T-helper 2 cell treated with Interferon-gamma antibody and Interleukin-4, amounts not matched to agents 5 μg/mL and 100 μg/mL, for 36 hours (primary cell): ENCODE measurements at regions not wholly inside any gene's neighbourhood (a gene's known extent, or its start where the extent isn't known, plus 50 kb on each side); places are given as distances from the start of the nearest gene placed in this dataset.

Experiments used
- DNase-seq: peaks from one replicate; pipeline ENCODE4 v3.0.0; 2021; ENCODE audit warnings: low spot score
- H3K27ac Mint-ChIP-seq: one replicate; pipeline ENCODE4 v1.8.0; 2021; ENCODE audit warnings: mild to moderate bottlenecking, mixed read lengths
- H3K27me3 Mint-ChIP-seq: one replicate; pipeline ENCODE4 v1.8.0; 2021; ENCODE audit warnings: low read depth, mixed read lengths
- H3K36me3 Mint-ChIP-seq: one replicate; pipeline ENCODE4 v1.8.0; 2021; ENCODE audit warnings: low read depth, mixed read lengths
- H3K4me1 Mint-ChIP-seq: one replicate; pipeline ENCODE4 v1.8.0; 2021; ENCODE audit warnings: low read depth, mixed read lengths
- H3K4me3 Mint-ChIP-seq: one replicate; pipeline ENCODE4 v1.8.0; 2022; ENCODE audit warnings: mild to moderate bottlenecking, moderate library complexity, mixed read lengths
- H3K9me3 Mint-ChIP-seq: one replicate; pipeline ENCODE4 v1.8.0; 2021; ENCODE audit warnings: mixed read lengths

GRCh38 chr10:113438652-113439051 is 114.2 kb upstream of the HABP2 start:
- no peak overlapping the region for H3K4me3 Mint-ChIP-seq
- no peak overlapping the region for H3K27ac Mint-ChIP-seq
- H3K4me1 Mint-ChIP-seq = no peaks in the 10 kb centered on the region
- no peaks in the 10 kb centered on the region for H3K36me3 Mint-ChIP-seq
- no peak for DNase-seq
- H3K9me3 Mint-ChIP-seq = no peaks in the 10 kb centered on the region
- no peaks in the 10 kb centered on the region for H3K27me3 Mint-ChIP-seq

DNA sequence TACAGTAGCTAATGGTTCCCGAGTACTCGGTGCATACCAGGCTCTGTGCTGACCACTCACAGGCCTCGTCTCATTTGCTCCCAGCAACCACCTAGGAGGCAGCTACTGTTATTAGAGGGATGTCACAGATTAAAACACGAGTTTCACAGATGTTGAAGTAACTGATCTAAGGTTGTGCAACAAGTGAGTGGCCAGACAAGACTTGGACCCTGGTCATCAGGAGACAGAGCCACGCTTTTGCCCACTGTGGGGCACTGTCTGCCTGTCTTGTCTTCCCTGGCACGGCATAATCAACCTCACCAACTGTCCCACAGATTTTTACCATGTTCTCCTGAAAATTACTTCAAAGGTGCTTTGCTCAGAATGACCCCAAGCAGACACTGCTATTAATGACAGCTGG is 111.6 kb upstream of the HABP2 start:
- no peak for DNase-seq
- H3K27ac Mint-ChIP-seq = no peak overlapping the region
- H3K27me3 Mint-ChIP-seq = no peaks in the 10 kb centered on the region
- H3K36me3 Mint-ChIP-seq = no peaks in the 10 kb centered on the region
- H3K9me3 Mint-ChIP-seq = no peaks in the 10 kb centered on the region
- no peak overlapping the region for H3K4me3 Mint-ChIP-seq
- no peaks in the 10 kb centered on the region for H3K4me1 Mint-ChIP-seq

GRCh38 chr10:113441686-113442270 is 111.1 kb upstream of the HABP2 start:
- no peaks in the 10 kb centered on the region for H3K4me1 Mint-ChIP-seq
- no peak for DNase-seq
- no peak overlapping the region for H3K27ac Mint-ChIP-seq
- no peak overlapping the region for H3K4me3 Mint-ChIP-seq
- no peaks in the 10 kb centered on the region for H3K36me3 Mint-ChIP-seq
- no peaks in the 10 kb centered on the region for H3K9me3 Mint-ChIP-seq
- no peaks in the 10 kb centered on the region for H3K27me3 Mint-ChIP-seq

DNA sequence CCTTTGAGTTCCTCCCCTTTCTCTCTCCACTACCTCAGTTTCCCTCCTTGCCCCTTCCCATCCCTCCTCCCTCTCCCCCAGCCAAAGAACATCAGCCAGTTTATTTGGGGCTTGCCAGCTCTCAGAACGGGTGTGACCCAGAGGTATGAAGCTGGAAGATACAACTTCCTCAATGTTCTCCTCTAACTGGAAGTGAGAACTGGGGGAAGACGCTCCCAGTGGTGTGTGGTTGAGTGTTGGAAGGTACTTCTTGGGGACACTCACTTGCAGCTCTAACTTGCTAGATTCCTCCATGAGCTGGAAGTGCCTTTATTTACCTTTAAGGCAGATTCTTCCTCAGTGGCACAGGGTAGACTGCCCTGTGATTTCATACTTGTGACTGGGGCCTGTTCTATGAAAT is 110.5 kb upstream of the HABP2 start:
- Mint-ChIP-seq H3K27ac (no peak overlapping the region), H3K9me3 (no peaks in the 10 kb centered on the region), H3K36me3 (no peaks in the 10 kb centered on the region), H3K27me3 (no peaks in the 10 kb centered on the region), H3K4me3 (no peak overlapping the region), H3K4me1 (no peaks in the 10 kb centered on the region)
- DNase-seq = no peak

- H3K4me3 Mint-ChIP-seq = no peak overlapping the region
- no peak overlapping the region for H3K27ac Mint-ChIP-seq
- no peak for DNase-seq
- no peaks in the 10 kb centered on the region for H3K9me3 Mint-ChIP-seq
- H3K36me3 Mint-ChIP-seq = no peaks in the 10 kb centered on the region
- no peaks in the 10 kb centered on the region for H3K27me3 Mint-ChIP-seq
- H3K4me1 Mint-ChIP-seq = no peaks in the 10 kb centered on the region
Measured at GRCh38 chr10:113443141-113443925, 109.5 kb upstream of the HABP2 start.

DNA sequence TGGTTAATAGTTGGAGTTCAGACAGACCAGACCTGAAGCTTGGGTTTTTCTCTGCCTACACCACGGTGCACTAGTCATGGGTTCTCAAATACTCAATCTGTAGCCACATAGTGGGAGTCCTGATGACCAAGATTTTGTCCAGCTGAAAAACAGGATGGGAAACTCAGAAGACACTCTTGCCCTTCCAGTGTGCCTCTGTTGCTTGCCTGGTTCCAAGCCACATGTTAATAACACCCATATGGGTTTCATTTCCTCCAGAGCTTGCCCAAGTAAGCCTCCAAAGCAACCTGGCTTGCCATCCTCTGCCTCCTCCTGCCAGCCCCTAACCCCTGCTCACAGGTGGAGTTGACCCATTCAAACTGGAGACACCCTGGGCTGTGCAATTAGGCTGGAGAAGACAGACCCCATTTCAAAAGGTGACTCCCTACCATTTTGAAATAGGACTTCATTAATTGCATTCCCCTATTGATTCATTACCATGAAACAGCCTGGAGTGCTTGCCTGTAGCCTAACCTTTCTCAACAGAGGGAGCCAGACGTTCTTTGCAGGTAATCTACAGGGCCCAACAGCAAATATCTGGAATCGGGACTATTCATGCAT is 108.0 kb upstream of the HABP2 start:
- H3K4me1 Mint-ChIP-seq = no peaks in the 10 kb centered on the region
- H3K9me3 Mint-ChIP-seq = no peaks in the 10 kb centered on the region
- DNase-seq = no peak
- no peak overlapping the region for H3K27ac Mint-ChIP-seq
- no peaks in the 10 kb centered on the region for H3K27me3 Mint-ChIP-seq
- H3K4me3 Mint-ChIP-seq = no peak overlapping the region
- H3K36me3 Mint-ChIP-seq = no peaks in the 10 kb centered on the region

GRCh38 chr10:113445736-113446135 is 107.1 kb upstream of the HABP2 start:
- Mint-ChIP-seq H3K9me3 (no peaks in the 10 kb centered on the region), H3K4me1 (no peaks in the 10 kb centered on the region), H3K27ac (no peak overlapping the region), H3K27me3 (no peaks in the 10 kb centered on the region), H3K36me3 (no peaks in the 10 kb centered on the region), H3K4me3 (no peak overlapping the region)
- DNase-seq = no peak

DNA sequence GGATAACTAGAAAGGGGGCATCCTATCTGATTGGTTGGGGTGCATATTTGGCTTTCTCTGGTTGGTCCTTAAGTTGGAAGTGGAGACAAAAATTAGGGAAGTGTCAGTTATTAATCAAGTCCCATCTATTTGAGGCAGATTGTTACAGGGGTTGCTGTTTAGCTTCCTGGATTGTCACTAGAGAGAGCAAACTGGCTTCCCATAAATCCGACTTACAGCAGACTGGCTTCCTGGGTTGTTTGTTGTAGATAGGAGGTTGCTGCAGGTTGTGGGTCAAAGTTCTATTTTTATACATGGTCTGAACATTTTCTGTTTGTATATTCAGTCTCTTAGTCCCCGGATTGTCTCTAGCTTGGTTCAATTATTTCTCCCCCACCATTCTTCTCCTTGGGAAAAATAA is 106.1 kb upstream of the HABP2 start:
- Mint-ChIP-seq H3K27ac (no peak overlapping the region), H3K9me3 (no peaks in the 10 kb centered on the region), H3K36me3 (no peaks in the 10 kb centered on the region), H3K4me3 (no peak overlapping the region), H3K4me1 (no peaks in the 10 kb centered on the region), H3K27me3 (no peaks in the 10 kb centered on the region)
- DNase-seq = no peak

GRCh38 chr10:113447278-113447677 is 105.6 kb upstream of the HABP2 start:
- DNase-seq = no peak
- Mint-ChIP-seq H3K27me3 (no peaks in the 10 kb centered on the region), H3K27ac (no peak overlapping the region), H3K36me3 (no peaks in the 10 kb centered on the region), H3K9me3 (no peaks in the 10 kb centered on the region), H3K4me1 (no peaks in the 10 kb centered on the region), H3K4me3 (no peak overlapping the region)

- Mint-ChIP-seq H3K9me3 (no peaks in the 10 kb centered on the region), H3K36me3 (no peaks in the 10 kb centered on the region), H3K27ac (no peak overlapping the region), H3K27me3 (no peaks in the 10 kb centered on the region), H3K4me3 (no peak overlapping the region), H3K4me1 (no peaks in the 10 kb centered on the region)
- no peak for DNase-seq
Measured at GRCh38 chr10:113449006-113449695, 103.7 kb upstream of the HABP2 start.

DNA sequence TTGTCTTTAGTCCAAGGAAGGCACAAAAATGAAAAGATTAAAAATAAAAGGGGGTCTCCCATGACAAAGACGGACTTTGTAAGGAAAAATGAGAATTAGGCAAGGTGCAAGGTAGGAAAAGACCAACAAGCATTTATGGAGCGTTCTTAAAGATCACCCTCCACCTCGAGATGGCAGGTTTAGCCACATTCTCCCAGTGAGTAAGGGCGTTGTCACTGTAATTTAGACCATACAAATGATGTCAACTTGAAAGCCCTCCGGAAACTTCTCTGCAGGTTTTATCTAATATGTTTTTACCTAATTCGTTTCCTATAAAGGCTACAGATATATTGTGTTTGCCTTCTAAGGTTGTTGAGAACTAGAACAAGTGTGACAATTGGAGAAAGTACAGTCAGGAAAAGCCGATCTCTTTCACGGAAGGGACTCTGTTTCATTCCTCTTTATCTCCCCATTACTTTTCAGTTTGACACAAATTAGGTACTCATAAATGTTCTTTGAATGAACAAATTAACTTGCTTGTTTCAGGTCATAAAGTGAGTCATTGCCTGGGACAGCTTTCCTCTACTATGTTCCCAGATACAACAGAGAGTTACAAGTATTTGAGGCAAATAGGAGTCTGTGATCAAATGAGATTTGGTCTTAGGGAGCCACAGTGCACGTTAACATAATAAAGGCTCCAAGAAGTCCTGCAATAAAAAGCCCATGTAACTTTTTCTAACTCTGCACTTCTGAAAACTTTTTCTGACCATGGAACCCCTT is 102.6 kb upstream of the HABP2 start:
- DNase-seq = no peak
- H3K27ac Mint-ChIP-seq = no peak overlapping the region
- no peaks in the 10 kb centered on the region for H3K4me1 Mint-ChIP-seq
- no peaks in the 10 kb centered on the region for H3K27me3 Mint-ChIP-seq
- no peaks in the 10 kb centered on the region for H3K36me3 Mint-ChIP-seq
- H3K4me3 Mint-ChIP-seq = no peak overlapping the region
- H3K9me3 Mint-ChIP-seq = no peaks in the 10 kb centered on the region

- H3K4me1 Mint-ChIP-seq = no peaks in the 10 kb centered on the region
Measured at GRCh38 chr10:113450906-113451305, 101.9 kb upstream of the HABP2 start.

DNA sequence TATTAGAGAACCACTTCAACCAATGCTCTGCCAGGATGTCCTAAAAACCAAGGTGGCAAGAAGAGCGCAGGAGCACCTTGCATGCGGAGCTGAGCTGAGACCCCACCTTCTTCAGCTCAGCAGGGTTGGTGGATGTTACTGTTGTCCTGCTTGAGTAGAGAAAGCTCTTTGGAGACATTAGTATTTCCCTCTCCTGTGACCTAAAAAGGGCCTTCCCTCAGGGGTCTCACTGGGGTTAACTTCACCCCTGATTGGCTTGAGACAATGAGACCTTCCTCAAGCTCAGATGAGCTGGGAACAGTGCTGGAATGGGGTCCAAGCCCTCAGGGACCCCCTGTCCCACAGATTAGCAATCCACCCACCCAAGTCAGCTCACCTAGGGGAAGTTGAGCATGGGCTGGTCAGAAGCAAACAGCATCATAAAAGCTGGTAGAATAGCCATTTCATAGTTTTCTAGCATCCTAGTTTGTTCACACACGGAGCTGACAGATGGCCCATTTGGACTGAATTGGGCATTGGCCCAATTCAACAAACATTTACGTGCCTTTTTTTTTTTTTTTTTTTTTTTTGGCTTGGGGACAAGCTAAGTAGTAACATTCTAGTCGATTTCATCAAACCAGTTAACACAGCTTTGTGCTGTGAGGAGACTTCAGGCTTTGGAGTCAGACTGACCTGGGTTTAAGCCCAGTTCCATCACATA is 100.6 kb upstream of the HABP2 start:
- H3K27ac Mint-ChIP-seq = no peak overlapping the region
- H3K9me3 Mint-ChIP-seq = no peaks in the 10 kb centered on the region
- H3K4me1 Mint-ChIP-seq = no peaks in the 10 kb centered on the region
- H3K27me3 Mint-ChIP-seq = no peaks in the 10 kb centered on the region
- H3K4me3 Mint-ChIP-seq = no peak overlapping the region
- no peak for DNase-seq
- no peaks in the 10 kb centered on the region for H3K36me3 Mint-ChIP-seq

More at GRCh38 chr10:113450906-113451305, 101.9 kb upstream of the HABP2 start:
- Mint-ChIP-seq H3K9me3 (no peaks in the 10 kb centered on the region), H3K4me3 (no peak overlapping the region), H3K36me3 (no peaks in the 10 kb centered on the region), H3K27ac (no peak overlapping the region), H3K27me3 (no peaks in the 10 kb centered on the region)
- DNase-seq = no peak
